Kasumi-1 (cell line): ENCODE measurements at regions not wholly inside any gene's neighbourhood (a gene's known extent, or its start where the extent isn't known, plus 50 kb on each side); places are given as distances from the start of the nearest gene placed in this dataset.

Source experiments
- DNase-seq, 2 experiments: peaks; one replicate each; lab custom pipeline; 2025; lab: John Stamatoyannopoulos, UW

GRCh38 chr11:112753706-112754105 is 207.5 kb upstream of the NCAM1 start:
- no peak for DNase-seq

DNA sequence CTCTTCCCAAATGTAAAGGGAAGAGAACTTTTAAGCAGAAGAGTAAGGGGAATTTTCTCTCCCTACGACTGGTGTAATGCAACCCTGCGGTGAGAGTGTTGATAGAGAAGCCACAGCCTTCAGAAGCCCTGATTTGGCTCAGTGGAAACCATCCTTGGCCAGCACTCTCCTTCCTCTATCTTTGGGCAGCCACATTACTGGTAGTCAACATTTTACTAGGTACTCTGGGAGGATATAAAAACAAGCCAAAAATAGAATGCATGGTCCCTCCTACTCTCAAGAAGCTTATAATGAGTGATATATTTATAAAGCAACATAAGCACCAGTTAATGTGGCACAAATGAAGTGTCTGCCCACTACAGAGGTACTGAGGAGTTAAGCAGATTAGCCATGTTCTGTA is 201.8 kb upstream of the NCAM1 start:
- no peak for DNase-seq

DNA sequence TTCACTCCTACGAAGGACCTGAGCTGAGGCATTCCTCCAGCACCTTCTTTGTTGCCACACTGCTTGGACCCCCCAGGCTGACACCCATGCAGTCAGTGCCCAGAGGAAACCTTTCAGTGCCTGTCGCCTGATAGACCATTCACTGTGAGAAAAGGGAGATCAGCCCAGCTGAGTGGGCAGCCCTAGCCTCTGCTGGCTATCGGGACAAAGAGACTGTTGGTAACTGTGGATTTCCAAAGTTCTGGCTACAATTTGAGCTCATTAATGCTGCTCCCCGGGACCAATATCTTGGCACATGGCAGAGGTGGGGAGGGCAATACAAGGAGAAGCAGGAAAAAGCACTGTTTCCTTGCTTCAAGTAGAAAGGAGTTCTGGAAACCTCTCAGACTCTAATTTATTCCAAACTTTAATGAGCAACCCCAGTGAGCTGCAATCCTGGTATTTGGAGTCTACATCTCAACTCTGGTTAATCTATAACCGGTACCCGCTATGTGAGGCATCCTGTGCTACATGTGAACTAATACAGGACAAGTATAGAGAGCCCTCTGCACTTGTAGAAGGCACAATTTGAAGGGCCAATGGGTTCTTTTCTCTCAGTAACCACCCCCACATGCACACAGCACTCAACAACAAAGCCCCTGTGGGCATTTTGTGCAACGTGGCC is 200.7 kb upstream of the NCAM1 start:
- no peak for DNase-seq

DNA sequence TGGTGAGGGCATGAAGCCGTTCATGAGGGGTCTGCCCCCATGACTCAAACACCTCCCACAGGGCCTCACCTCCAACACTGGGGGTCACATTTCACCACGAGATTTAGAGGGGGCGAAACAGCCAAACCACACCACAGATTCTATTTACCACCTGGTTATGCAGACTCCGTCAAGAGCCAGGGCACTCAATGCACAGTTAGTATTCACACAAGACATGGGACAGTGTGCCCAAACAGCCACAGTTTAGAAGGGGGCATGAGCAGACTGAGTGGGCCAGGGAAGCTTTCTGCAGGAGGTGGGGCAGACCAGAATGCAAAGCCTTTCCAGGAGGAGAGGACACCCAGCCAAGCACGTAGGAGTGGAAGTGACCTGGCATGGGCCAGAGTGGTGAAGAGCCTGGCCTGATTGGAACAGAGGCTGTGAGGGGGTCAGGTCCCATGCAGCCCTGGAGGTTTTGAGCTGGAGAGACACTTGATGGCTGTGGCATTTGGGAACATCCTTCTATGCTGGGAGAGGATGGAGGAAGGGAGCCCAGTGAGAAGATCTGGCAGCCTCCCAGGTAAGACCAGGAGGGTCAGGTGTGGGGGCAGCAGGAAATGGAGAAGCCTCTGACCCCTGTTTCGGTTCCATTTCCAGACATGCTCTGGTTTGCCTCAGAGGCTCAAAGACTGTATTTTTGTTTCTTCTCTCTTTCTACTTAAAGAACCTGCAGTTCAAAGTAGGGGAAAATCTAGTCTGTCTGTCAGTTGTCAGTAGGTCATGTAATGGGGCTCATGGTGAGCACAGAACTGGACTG is 199.1 kb upstream of the NCAM1 start:
- DNase-seq, result no peak

DNA sequence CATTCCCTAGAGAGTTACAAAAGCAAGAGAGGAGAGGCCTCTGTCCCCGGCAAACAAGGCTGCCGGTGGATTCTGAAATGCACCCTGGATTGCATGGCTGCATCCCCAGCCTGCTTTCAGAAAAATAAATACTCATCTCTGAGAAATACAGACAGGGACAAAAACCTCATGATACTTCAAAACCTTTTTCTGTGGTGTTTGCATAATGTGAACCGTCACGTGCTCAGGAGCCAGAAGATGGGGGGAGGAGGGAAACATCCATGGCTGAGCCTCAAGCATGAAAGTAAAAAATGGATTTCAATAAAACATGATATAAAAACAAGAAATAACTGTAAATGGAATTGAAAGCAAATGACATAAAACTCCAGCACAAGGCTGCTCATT is 198.5 kb upstream of the NCAM1 start:
- DNase-seq, result no peak

GRCh38 chr11:112765337-112765736 is 195.9 kb upstream of the NCAM1 start:
- DNase-seq, result no peak

DNA sequence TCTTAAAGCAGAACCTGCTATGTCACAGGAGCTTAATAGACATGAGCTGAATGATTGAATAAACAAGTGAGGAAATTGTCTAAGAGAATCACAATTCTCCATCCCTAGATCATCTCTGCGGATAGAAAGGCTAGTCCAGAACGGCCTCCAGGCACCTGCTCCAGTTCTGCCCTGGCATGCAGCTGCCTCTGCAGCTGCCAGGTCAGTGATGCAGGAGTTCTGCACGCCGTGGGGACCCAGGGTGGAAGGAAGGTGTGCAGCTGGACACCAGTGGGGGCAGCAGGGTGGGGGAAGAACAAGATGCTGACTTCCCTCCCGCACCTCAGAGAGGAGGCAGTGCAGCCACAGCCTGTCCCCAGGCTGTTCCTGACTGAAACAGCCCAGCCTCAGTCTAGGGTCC is 192.1 kb upstream of the NCAM1 start:
- no peak for DNase-seq

- DNase-seq, result no peak
These were observed 191.6 kb upstream of the NCAM1 start for GRCh38 chr11:112769584-112769983.

DNA sequence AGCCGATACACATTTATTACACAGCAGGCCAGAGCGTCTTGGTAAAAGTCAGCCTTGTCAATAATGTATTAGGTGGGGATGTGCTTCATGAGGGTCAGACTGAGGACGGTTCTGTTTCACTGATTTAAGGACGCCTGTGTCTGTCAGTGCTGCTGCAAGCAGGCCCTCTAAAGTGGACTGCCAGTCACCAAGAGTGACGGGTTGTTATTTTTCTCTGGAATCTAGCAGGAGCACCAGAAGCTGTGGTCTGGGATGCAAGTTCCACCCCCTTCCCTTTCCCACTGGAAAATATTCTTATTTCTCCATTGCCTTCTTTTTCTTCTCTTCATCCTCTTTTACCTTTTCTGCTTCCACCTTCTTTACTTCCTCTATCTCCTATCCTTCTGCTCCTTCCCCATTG is 191.2 kb upstream of the NCAM1 start:
- no peak for DNase-seq

DNA sequence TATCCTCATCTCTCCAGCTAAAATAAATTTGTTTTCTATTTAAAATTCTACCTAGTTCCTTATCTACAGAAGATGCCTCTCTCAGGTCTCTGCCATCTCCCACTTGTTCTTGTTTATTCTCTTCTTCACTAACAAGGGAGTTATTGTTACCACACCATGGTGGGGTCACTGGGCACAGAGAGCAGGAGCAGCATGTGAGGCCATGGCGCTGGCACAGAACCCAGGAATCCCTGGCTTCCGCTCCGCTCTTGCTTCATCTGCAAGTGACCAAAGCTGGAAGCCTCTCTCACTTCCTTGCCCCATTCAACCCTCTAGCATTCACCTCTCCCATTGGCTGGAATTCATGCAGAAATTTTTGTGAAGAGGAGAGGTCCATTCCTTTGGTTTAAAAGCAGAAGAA is 190.7 kb upstream of the NCAM1 start:
- DNase-seq, result no peak

GRCh38 chr11:112771851-112772250 is 189.4 kb upstream of the NCAM1 start:
- DNase-seq, result no peak

DNA sequence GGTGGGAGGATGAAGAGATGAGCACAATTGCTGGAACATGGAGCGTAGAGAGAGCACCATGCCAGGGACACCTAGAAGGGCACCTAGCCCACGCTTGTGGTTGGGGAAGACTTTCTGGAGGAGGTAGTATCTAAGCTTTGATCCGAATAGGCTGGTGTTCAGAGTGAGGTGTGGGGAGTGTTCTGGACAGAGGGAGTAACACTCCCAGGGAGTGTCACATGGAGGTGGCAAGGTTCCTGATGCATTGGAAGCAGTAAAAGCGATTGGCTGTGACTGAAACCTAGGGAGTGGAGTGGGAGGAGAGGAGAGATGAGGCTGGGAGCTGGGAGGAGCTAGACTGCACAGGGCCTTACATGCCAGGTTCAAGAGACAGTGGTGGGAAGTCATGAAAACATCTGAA is 188.0 kb upstream of the NCAM1 start:
- no peak for DNase-seq

- DNase-seq, result no peak
These were observed 184.4 kb upstream of the NCAM1 start for GRCh38 chr11:112776834-112777233.

DNA sequence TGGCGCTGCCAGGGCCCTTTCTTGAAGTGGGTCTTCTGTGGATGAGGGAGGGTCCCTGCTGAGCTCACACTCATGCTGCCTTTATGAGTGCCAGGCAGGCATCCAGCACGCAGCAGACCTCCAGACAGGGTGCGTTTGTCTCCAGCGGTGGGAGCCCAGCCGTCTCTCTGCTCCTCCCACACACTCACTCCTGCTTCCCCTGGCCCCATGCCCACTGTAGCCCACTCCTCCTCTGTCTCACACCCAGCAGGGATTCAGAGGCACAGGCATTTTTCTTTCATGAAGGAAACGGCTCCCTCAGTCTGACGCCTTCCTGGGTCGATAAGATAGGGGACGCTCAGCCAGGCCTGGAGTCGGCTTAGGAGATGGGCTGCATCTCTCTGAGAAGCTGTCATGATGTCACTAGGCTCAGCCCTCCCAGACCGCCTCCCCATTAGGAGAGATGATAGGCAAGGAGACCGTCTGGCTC is 183.9 kb upstream of the NCAM1 start:
- no peak for DNase-seq

DNA sequence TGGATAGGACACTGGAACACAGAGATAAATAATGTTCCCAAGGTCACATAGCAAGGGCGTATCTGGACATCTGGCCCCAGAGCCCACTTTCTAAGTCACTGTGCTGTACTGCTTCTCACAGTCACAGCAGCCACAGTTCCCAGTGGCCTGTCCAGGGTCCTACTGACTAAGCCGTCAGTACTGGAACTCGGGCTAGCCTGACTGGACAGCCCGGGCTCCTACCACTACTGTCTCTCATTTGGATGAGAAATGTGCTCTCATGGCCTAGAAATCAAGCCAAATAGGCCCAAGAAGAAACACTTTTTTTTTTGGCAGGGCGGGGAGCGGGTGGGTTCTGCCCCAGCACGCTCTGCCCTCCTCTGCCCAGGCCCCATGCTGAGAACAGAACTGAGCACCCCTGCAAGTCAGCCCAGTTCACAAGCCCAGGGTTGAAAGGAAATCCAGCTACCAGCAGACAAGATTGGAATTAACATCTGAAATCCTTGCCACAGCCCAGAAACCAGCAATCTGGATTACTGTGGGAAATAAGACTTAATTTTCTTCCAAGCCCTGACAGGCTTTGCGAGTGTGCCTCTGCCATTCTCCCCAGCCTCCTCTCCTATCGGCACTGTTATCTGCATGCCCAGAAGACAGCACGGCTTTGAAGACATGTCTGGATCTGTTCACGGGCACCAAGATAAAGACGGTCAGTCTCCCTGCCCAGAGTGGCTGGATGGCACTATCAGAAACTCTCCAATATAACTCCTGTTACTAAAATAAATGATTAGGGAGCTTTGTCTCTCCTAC is 182.9 kb upstream of the NCAM1 start:
- no peak for DNase-seq

DNA sequence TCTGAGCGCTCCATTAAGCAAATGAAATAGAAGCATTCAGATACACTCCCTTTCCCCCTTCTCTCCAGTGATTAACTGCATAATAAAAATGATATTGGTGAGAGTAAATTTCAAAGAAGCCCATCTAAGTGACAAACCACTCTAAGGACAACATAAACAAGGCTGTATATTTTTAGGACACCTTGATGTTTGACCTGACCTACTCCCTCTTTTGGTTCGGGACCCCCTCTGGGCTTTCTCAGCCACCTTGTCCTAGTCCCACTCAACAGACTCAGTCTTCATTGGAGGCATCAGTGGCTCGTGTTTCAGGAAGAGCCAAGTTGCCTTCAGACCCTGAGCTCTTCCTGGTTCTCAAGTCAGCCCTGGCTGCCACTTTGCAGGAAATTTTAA is 182.3 kb upstream of the NCAM1 start:
- no peak for DNase-seq

GRCh38 chr11:112780351-112781087 is 180.7 kb upstream of the NCAM1 start:
- DNase-seq, result no peak

GRCh38 chr11:112783945-112784322 is 177.3 kb upstream of the NCAM1 start:
- no peak for DNase-seq

GRCh38 chr11:112784323-112785073 is 176.7 kb upstream of the NCAM1 start:
- no peak for DNase-seq

GRCh38 chr11:112785149-112785548 is 176.1 kb upstream of the NCAM1 start:
- no peak for DNase-seq

DNA sequence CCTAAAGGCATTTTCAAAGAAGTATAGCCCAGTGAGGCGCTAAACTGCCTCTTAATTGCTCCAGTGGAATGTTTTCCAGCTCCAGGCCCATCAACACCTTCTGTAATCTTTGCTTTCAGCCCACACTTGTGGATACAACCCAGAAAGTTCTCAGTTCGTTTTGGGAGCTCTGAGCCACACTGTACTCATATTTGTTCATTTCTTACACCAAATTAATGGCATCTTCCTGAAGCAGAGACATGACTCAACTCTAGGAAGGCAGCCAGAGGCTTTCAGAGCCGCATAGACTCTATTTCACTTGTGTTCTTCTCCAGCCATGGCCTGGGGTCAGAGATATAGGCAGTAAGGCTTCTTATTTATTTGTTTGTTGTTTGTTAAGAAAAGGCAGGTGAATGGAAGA is 175.5 kb upstream of the NCAM1 start:
- no peak for DNase-seq

- no peak for DNase-seq
These were observed 175.0 kb upstream of the NCAM1 start for GRCh38 chr11:112786196-112786595.
